ENCODE measurements at regions not wholly inside any gene's neighbourhood (a gene's known extent, or its start where the extent isn't known, plus 50 kb on each side); places are given as distances from the start of the nearest gene placed in this dataset.

- Histone ChIP-seq H3K4me3 (ENCODE audit: low read depth in 1 of 2, low read length in 2 of 2) (no peak overlapping the region), H3K27ac (ENCODE audit: low read depth in 2 of 2, low read length in 1 of 2) (peak overlapping the region in 1 of 2 donors; percentile 60), H3K4me1 (ENCODE audit: control insufficient read depth in 2 of 2, insufficient read depth in 2 of 2, low read length in 1 of 2) (no peaks in the 10 kb centered on the region), H3K27me3 (ENCODE audit: control insufficient read depth in 1 of 2, insufficient read depth in 2 of 2, low read length in 2 of 2) (no peaks in the 10 kb centered on the region), H3K36me3 (ENCODE audit: control insufficient read depth in 2 of 2, insufficient read depth in 2 of 2, low read length in 1 of 2) (no peaks in the 10 kb centered on the region), H3K9me3 (ENCODE audit: control insufficient read depth in 2 of 2, insufficient read depth in 1 of 2, low read depth in 1 of 2, low read length in 1 of 2) (no peaks in the 10 kb centered on the region)
- 52 to 61% methylated on average over 8 of the region's 8 CpGs for WGBS, 2 donors
Observed at GRCh38 chr3:73727117-73727821, 102.5 kb upstream of the PDZRN3 start.

- H3K27ac ChIP-seq (ENCODE audit: low read depth in 2 of 2, low read length in 1 of 2): no peak overlapping the region
- H3K36me3 ChIP-seq (ENCODE audit: control insufficient read depth in 2 of 2, insufficient read depth in 2 of 2, low read length in 1 of 2): no peaks in the 10 kb centered on the region
- H3K4me1 ChIP-seq (ENCODE audit: control insufficient read depth in 2 of 2, insufficient read depth in 2 of 2, low read length in 1 of 2): peaks cover 0 to 2% of the 10 kb centered on the region in 2 donors
- WGBS, 2 donors: 68 to 77% methylated on average over 3 of the region's 3 CpGs
- H3K4me3 ChIP-seq (ENCODE audit: low read depth in 1 of 2, low read length in 2 of 2): no peak overlapping the region
- H3K27me3 ChIP-seq (ENCODE audit: control insufficient read depth in 1 of 2, insufficient read depth in 2 of 2, low read length in 2 of 2): no peaks in the 10 kb centered on the region
- no peaks in the 10 kb centered on the region for H3K9me3 ChIP-seq (ENCODE audit: control insufficient read depth in 2 of 2, insufficient read depth in 1 of 2, low read depth in 1 of 2, low read length in 1 of 2)
Observed at GRCh38 chr3:73723596-73723995, 98.9 kb upstream of the PDZRN3 start.

- Histone ChIP-seq H3K9me3 (ENCODE audit: control insufficient read depth in 2 of 2, insufficient read depth in 1 of 2, low read depth in 1 of 2, low read length in 1 of 2) (peaks cover 0 to 2% of the 10 kb centered on the region in 2 donors), H3K27me3 (ENCODE audit: control insufficient read depth in 1 of 2, insufficient read depth in 2 of 2, low read length in 2 of 2) (no peaks in the 10 kb centered on the region), H3K4me1 (ENCODE audit: control insufficient read depth in 2 of 2, insufficient read depth in 2 of 2, low read length in 1 of 2) (peaks cover 0 to 2% of the 10 kb centered on the region in 2 donors), H3K36me3 (ENCODE audit: control insufficient read depth in 2 of 2, insufficient read depth in 2 of 2, low read length in 1 of 2) (no peaks in the 10 kb centered on the region), H3K4me3 (ENCODE audit: low read depth in 1 of 2, low read length in 2 of 2) (no peak overlapping the region), H3K27ac (ENCODE audit: low read depth in 2 of 2, low read length in 1 of 2) (peak overlapping the region; percentile 76 to 79)
- 26 to 42% methylated on average over 6 of the region's 6 CpGs for WGBS, 2 donors
Observed at GRCh38 chr3:73719861-73720260, 95.1 kb upstream of the PDZRN3 start.

- H3K4me3 ChIP-seq (ENCODE audit: low read depth in 1 of 2, low read length in 2 of 2): no peak overlapping the region
- peak overlapping the region; percentile 76 to 79 for H3K27ac ChIP-seq (ENCODE audit: low read depth in 2 of 2, low read length in 1 of 2)
- H3K9me3 ChIP-seq (ENCODE audit: control insufficient read depth in 2 of 2, insufficient read depth in 1 of 2, low read depth in 1 of 2, low read length in 1 of 2): peaks cover 0 to 2% of the 10 kb centered on the region in 2 donors
- WGBS, 2 donors: 49 to 53% methylated on average over 5 of the region's 5 CpGs
- H3K27me3 ChIP-seq (ENCODE audit: control insufficient read depth in 1 of 2, insufficient read depth in 2 of 2, low read length in 2 of 2): no peaks in the 10 kb centered on the region
- peaks cover 0 to 2% of the 10 kb centered on the region in 2 donors for H3K4me1 ChIP-seq (ENCODE audit: control insufficient read depth in 2 of 2, insufficient read depth in 2 of 2, low read length in 1 of 2)
- no peaks in the 10 kb centered on the region for H3K36me3 ChIP-seq (ENCODE audit: control insufficient read depth in 2 of 2, insufficient read depth in 2 of 2, low read length in 1 of 2)
Observed at GRCh38 chr3:73719413-73719851, 94.7 kb upstream of the PDZRN3 start.

GRCh38 chr3:73718326-73719110 lies 93.8 kb upstream of the PDZRN3 start:
- H3K27ac ChIP-seq (ENCODE audit: low read depth in 2 of 2, low read length in 1 of 2): peak overlapping the region; percentile 92 to 93
- H3K27me3 ChIP-seq (ENCODE audit: control insufficient read depth in 1 of 2, insufficient read depth in 2 of 2, low read length in 2 of 2): no peaks in the 10 kb centered on the region
- H3K4me1 ChIP-seq (ENCODE audit: control insufficient read depth in 2 of 2, insufficient read depth in 2 of 2, low read length in 1 of 2): peaks cover 0 to 2% of the 10 kb centered on the region in 2 donors
- no peak overlapping the region for H3K4me3 ChIP-seq (ENCODE audit: low read depth in 1 of 2, low read length in 2 of 2)
- 45 to 57% methylated on average over 5 of the region's 5 CpGs for whole genome bisulfite sequencing, 2 donors
- H3K36me3 ChIP-seq (ENCODE audit: control insufficient read depth in 2 of 2, insufficient read depth in 2 of 2, low read length in 1 of 2): no peaks in the 10 kb centered on the region
- peaks cover 0 to 2% of the 10 kb centered on the region in 2 donors for H3K9me3 ChIP-seq (ENCODE audit: control insufficient read depth in 2 of 2, insufficient read depth in 1 of 2, low read depth in 1 of 2, low read length in 1 of 2)

- Histone ChIP-seq H3K4me3 (ENCODE audit: low read depth in 1 of 2, low read length in 2 of 2) (no peak overlapping the region), H3K27me3 (ENCODE audit: control insufficient read depth in 1 of 2, insufficient read depth in 2 of 2, low read length in 2 of 2) (no peaks in the 10 kb centered on the region), H3K36me3 (ENCODE audit: control insufficient read depth in 2 of 2, insufficient read depth in 2 of 2, low read length in 1 of 2) (no peaks in the 10 kb centered on the region), H3K9me3 (ENCODE audit: control insufficient read depth in 2 of 2, insufficient read depth in 1 of 2, low read depth in 1 of 2, low read length in 1 of 2) (peaks cover 0 to 2% of the 10 kb centered on the region in 2 donors), H3K4me1 (ENCODE audit: control insufficient read depth in 2 of 2, insufficient read depth in 2 of 2, low read length in 1 of 2) (peaks cover 0 to 2% of the 10 kb centered on the region in 2 donors), H3K27ac (ENCODE audit: low read depth in 2 of 2, low read length in 1 of 2) (peak overlapping the region; percentile 27 to 84)
- WGBS, 2 donors: 69 to 76% methylated on average over 3 of the region's 3 CpGs
Observed at GRCh38 chr3:73716418-73716817, 91.7 kb upstream of the PDZRN3 start.

- Histone ChIP-seq H3K9me3 (ENCODE audit: control insufficient read depth in 2 of 2, insufficient read depth in 1 of 2, low read depth in 1 of 2, low read length in 1 of 2) (peaks cover 0 to 4% of the 10 kb centered on the region in 2 donors), H3K36me3 (ENCODE audit: control insufficient read depth in 2 of 2, insufficient read depth in 2 of 2, low read length in 1 of 2) (no peaks in the 10 kb centered on the region), H3K27me3 (ENCODE audit: control insufficient read depth in 1 of 2, insufficient read depth in 2 of 2, low read length in 2 of 2) (no peaks in the 10 kb centered on the region), H3K4me1 (ENCODE audit: control insufficient read depth in 2 of 2, insufficient read depth in 2 of 2, low read length in 1 of 2) (no peaks in the 10 kb centered on the region), H3K4me3 (ENCODE audit: low read depth in 1 of 2, low read length in 2 of 2) (no peak overlapping the region), H3K27ac (ENCODE audit: low read depth in 2 of 2, low read length in 1 of 2) (no peak overlapping the region)
- 52 to 65% methylated on average over 1 of the region's 1 CpG for WGBS, 2 donors
Observed at GRCh38 chr3:73710340-73710739, 85.6 kb upstream of the PDZRN3 start.

- WGBS, 2 donors: 82 to 88% methylated on average over 1 of the region's 1 CpG
- Histone ChIP-seq H3K4me3 (ENCODE audit: low read depth in 1 of 2, low read length in 2 of 2) (no peak overlapping the region), H3K9me3 (ENCODE audit: control insufficient read depth in 2 of 2, insufficient read depth in 1 of 2, low read depth in 1 of 2, low read length in 1 of 2) (peaks cover 0 to 4% of the 10 kb centered on the region in 2 donors), H3K27me3 (ENCODE audit: control insufficient read depth in 1 of 2, insufficient read depth in 2 of 2, low read length in 2 of 2) (no peaks in the 10 kb centered on the region), H3K27ac (ENCODE audit: low read depth in 2 of 2, low read length in 1 of 2) (no peak overlapping the region), H3K36me3 (ENCODE audit: control insufficient read depth in 2 of 2, insufficient read depth in 2 of 2, low read length in 1 of 2) (no peaks in the 10 kb centered on the region), H3K4me1 (ENCODE audit: control insufficient read depth in 2 of 2, insufficient read depth in 2 of 2, low read length in 1 of 2) (no peaks in the 10 kb centered on the region)
Observed at GRCh38 chr3:73709712-73710111, 85.0 kb upstream of the PDZRN3 start.

GRCh38 chr3:73708956-73709355 lies 84.2 kb upstream of the PDZRN3 start:
- Histone ChIP-seq H3K27ac (ENCODE audit: low read depth in 2 of 2, low read length in 1 of 2) (no peak overlapping the region), H3K36me3 (ENCODE audit: control insufficient read depth in 2 of 2, insufficient read depth in 2 of 2, low read length in 1 of 2) (no peaks in the 10 kb centered on the region), H3K4me1 (ENCODE audit: control insufficient read depth in 2 of 2, insufficient read depth in 2 of 2, low read length in 1 of 2) (no peaks in the 10 kb centered on the region), H3K27me3 (ENCODE audit: control insufficient read depth in 1 of 2, insufficient read depth in 2 of 2, low read length in 2 of 2) (no peaks in the 10 kb centered on the region), H3K9me3 (ENCODE audit: control insufficient read depth in 2 of 2, insufficient read depth in 1 of 2, low read depth in 1 of 2, low read length in 1 of 2) (peaks cover 0 to 4% of the 10 kb centered on the region in 2 donors), H3K4me3 (ENCODE audit: low read depth in 1 of 2, low read length in 2 of 2) (no peak overlapping the region)
- 71% methylated on average over 2 of the region's 2 CpGs for WGBS, 2 donors
